ENCODE measurements at regions not wholly inside any gene's neighbourhood (a gene's known extent, or its start where the extent isn't known, plus 50 kb on each side); places are given as distances from the start of the nearest gene placed in this dataset.

- no peak for TF ChIP-seq POLR2AphosphoS5 (IDR thresholded peaks at IDR 0.05; ENCODE audit: low read depth, low read length)
- no peak for TF ChIP-seq REST (IDR thresholded peaks at IDR 0.05; ENCODE audit: insufficient read depth in 1 of 2, low read depth in 2 of 2, low read length in 2 of 2)
- no peak for TF ChIP-seq TAF1 (IDR thresholded peaks at IDR 0.05; ENCODE audit: borderline replicate concordance, insufficient read depth, low read length)
- TF ChIP-seq SIN3A (IDR thresholded peaks at IDR 0.05; ENCODE audit: borderline replicate concordance, insufficient read depth, low read length): no peak
- TF ChIP-seq FOXP2 (optimal IDR thresholded peaks at IDR 0.05; ENCODE audit: borderline replicate concordance, extremely low read depth, extremely low read length, insufficient read depth): no peak
These were observed 382.4 kb downstream of the ARL4A start for GRCh38 chr7:13069841-13070240.

GRCh38 chr7:13072014-13072413, 384.6 kb downstream of the ARL4A start:
- TF ChIP-seq TAF1 (IDR thresholded peaks at IDR 0.05; ENCODE audit: borderline replicate concordance, insufficient read depth, low read length) (no peak), POLR2AphosphoS5 (IDR thresholded peaks at IDR 0.05; ENCODE audit: low read depth, low read length) (no peak), SIN3A (IDR thresholded peaks at IDR 0.05; ENCODE audit: borderline replicate concordance, insufficient read depth, low read length) (no peak), REST (IDR thresholded peaks at IDR 0.05; ENCODE audit: insufficient read depth in 1 of 2, low read depth in 2 of 2, low read length in 2 of 2) (no peak), FOXP2 (optimal IDR thresholded peaks at IDR 0.05; ENCODE audit: borderline replicate concordance, extremely low read depth, extremely low read length, insufficient read depth) (no peak)

GRCh38 chr7:13077466-13077865, 390.0 kb downstream of the ARL4A start:
- TF ChIP-seq POLR2AphosphoS5 (IDR thresholded peaks at IDR 0.05; ENCODE audit: low read depth, low read length) (no peak), TAF1 (IDR thresholded peaks at IDR 0.05; ENCODE audit: borderline replicate concordance, insufficient read depth, low read length) (no peak), REST (IDR thresholded peaks at IDR 0.05; ENCODE audit: insufficient read depth in 1 of 2, low read depth in 2 of 2, low read length in 2 of 2) (no peak), FOXP2 (optimal IDR thresholded peaks at IDR 0.05; ENCODE audit: borderline replicate concordance, extremely low read depth, extremely low read length, insufficient read depth) (no peak)

- TF ChIP-seq POLR2AphosphoS5 (IDR thresholded peaks at IDR 0.05; ENCODE audit: low read depth, low read length): no peak
- no peak for TF ChIP-seq FOXP2 (optimal IDR thresholded peaks at IDR 0.05; ENCODE audit: borderline replicate concordance, extremely low read depth, extremely low read length, insufficient read depth)
- TF ChIP-seq SIN3A (IDR thresholded peaks at IDR 0.05; ENCODE audit: borderline replicate concordance, insufficient read depth, low read length): no peak
- TF ChIP-seq REST (IDR thresholded peaks at IDR 0.05; ENCODE audit: insufficient read depth in 1 of 2, low read depth in 2 of 2, low read length in 2 of 2): no peak
- TF ChIP-seq TAF1 (IDR thresholded peaks at IDR 0.05; ENCODE audit: borderline replicate concordance, insufficient read depth, low read length): no peak
These were observed 390.7 kb downstream of the ARL4A start for GRCh38 chr7:13078105-13078504.

- TF ChIP-seq POLR2AphosphoS5 (IDR thresholded peaks at IDR 0.05; ENCODE audit: low read depth, low read length) (no peak), FOXP2 (optimal IDR thresholded peaks at IDR 0.05; ENCODE audit: borderline replicate concordance, extremely low read depth, extremely low read length, insufficient read depth) (no peak), TAF1 (IDR thresholded peaks at IDR 0.05; ENCODE audit: borderline replicate concordance, insufficient read depth, low read length) (no peak), SIN3A (IDR thresholded peaks at IDR 0.05; ENCODE audit: borderline replicate concordance, insufficient read depth, low read length) (no peak), REST (IDR thresholded peaks at IDR 0.05; ENCODE audit: insufficient read depth in 1 of 2, low read depth in 2 of 2, low read length in 2 of 2) (no peak)
These were observed 403.5 kb downstream of the ARL4A start for GRCh38 chr7:13090959-13091358.
